Endothelial cell (in vitro differentiated cells): ENCODE measurements at regions not wholly inside any gene's neighbourhood (a gene's known extent, or its start where the extent isn't known, plus 50 kb on each side); places are given as distances from the start of the nearest gene placed in this dataset.
"Not testable (repeated sequence)": the region's sequence is repeated elsewhere in the genome, so short reads cannot be mapped to it uniquely, and the experiment has no call there.

ENCODE experiments used
- DNase-seq: peaks from one replicate; pipeline ENCODE4 v3.0.0; 2021; ENCODE audit warnings: low spot score
- H3K27ac Mint-ChIP-seq: one replicate; pipeline ENCODE4 v1.8.0; 2021; ENCODE audit warnings: mixed read lengths, inconsistent platforms; ENCODE audit not compliant: unreplicated experiment
- H3K27me3 Mint-ChIP-seq: one replicate; pipeline ENCODE4 v1.8.0; 2021; ENCODE audit warnings: mild to moderate bottlenecking, moderate library complexity, mixed read lengths, inconsistent platforms; ENCODE audit not compliant: unreplicated experiment
- H3K36me3 Mint-ChIP-seq: one replicate; pipeline ENCODE4 v1.8.0; 2021; ENCODE audit warnings: mild to moderate bottlenecking, low read depth, mixed read lengths, inconsistent platforms; ENCODE audit not compliant: unreplicated experiment
- H3K4me1 Mint-ChIP-seq: one replicate; pipeline ENCODE4 v1.8.0; 2021; ENCODE audit warnings: mild to moderate bottlenecking, mixed read lengths, inconsistent platforms; ENCODE audit not compliant: unreplicated experiment
- H3K4me3 Mint-ChIP-seq: one replicate; pipeline ENCODE4 v1.8.0; 2021; ENCODE audit warnings: mild to moderate bottlenecking, mixed read lengths, inconsistent platforms; ENCODE audit not compliant: unreplicated experiment
- H3K9me3 Mint-ChIP-seq: one replicate; pipeline ENCODE4 v1.8.0; 2021; ENCODE audit warnings: mixed read lengths, inconsistent platforms; ENCODE audit not compliant: unreplicated experiment
- CTCF ChIP-seq: fragments of 200-600 bp; sonication (generic); IDR thresholded peaks from one replicate; pipeline ENCODE4 v1.5.0; 2021; ENCODE audit warnings: antibody characterized with exemption; ENCODE audit not compliant: unreplicated experiment

- Mint-ChIP-seq H3K27me3 (peaks cover 1% of the 10 kb centered on the region), H3K36me3 (no peaks in the 10 kb centered on the region), H3K9me3 (no peaks in the 10 kb centered on the region), H3K27ac (no peak overlapping the region), H3K4me3 (no peak overlapping the region), H3K4me1 (peaks cover 4% of the 10 kb centered on the region)
- peak; percentile 69 for TF ChIP-seq CTCF
- DNase-seq = peak; percentile 33
Measured at GRCh38 chr16:10256784-10257641, 74.8 kb upstream of the GRIN2A start.

- H3K4me1 Mint-ChIP-seq, H3K9me3 Mint-ChIP-seq, H3K27ac Mint-ChIP-seq, H3K4me3 Mint-ChIP-seq, H3K27me3 Mint-ChIP-seq, H3K36me3 Mint-ChIP-seq, DNase-seq: not testable (repeated sequence)
Measured at GRCh38 chr16:10257642-10258251, 75.5 kb upstream of the GRIN2A start.

- H3K9me3 Mint-ChIP-seq, H3K4me1 Mint-ChIP-seq, H3K27ac Mint-ChIP-seq, H3K4me3 Mint-ChIP-seq, DNase-seq, H3K36me3 Mint-ChIP-seq, H3K27me3 Mint-ChIP-seq: not testable (repeated sequence)
Measured at GRCh38 chr16:10258930-10259603, 76.8 kb upstream of the GRIN2A start.

GRCh38 chr16:10261077-10261476 lies 78.8 kb upstream of the GRIN2A start:
- no peaks in the 10 kb centered on the region for H3K4me1 Mint-ChIP-seq
- no peaks in the 10 kb centered on the region for H3K27me3 Mint-ChIP-seq
- H3K27ac Mint-ChIP-seq = no peak overlapping the region

GRCh38 chr16:10261526-10261925 lies 79.3 kb upstream of the GRIN2A start:
- not testable (repeated sequence) for H3K36me3 Mint-ChIP-seq, H3K4me1 Mint-ChIP-seq, DNase-seq, H3K27ac Mint-ChIP-seq, H3K27me3 Mint-ChIP-seq, H3K9me3 Mint-ChIP-seq, H3K4me3 Mint-ChIP-seq

More at GRCh38 chr16:10261077-10261476, 78.8 kb upstream of the GRIN2A start:
- H3K4me3 Mint-ChIP-seq = no peak overlapping the region
- H3K36me3 Mint-ChIP-seq = no peaks in the 10 kb centered on the region
- DNase-seq = no peak
- no peaks in the 10 kb centered on the region for H3K9me3 Mint-ChIP-seq
- no peak for TF ChIP-seq CTCF

GRCh38 chr16:10262377-10263132 lies 80.3 kb upstream of the GRIN2A start:
- Mint-ChIP-seq H3K27me3 (no peaks in the 10 kb centered on the region), H3K36me3 (no peaks in the 10 kb centered on the region), H3K27ac (no peak overlapping the region), H3K4me1 (no peaks in the 10 kb centered on the region), H3K4me3 (no peak overlapping the region), H3K9me3 (no peaks in the 10 kb centered on the region)
- TF ChIP-seq CTCF = no peak
- DNase-seq = no peak
